CD4-positive, alpha-beta T cell treated with Interleukin-1 beta for 1 hour (primary cell): ENCODE measurements at regions not wholly inside any gene's neighbourhood (a gene's known extent, or its start where the extent isn't known, plus 50 kb on each side); places are given as distances from the start of the nearest gene placed in this dataset.
A peak's percentile ranks its signal among the peaks of the same experiment; 100 is the strongest.

Source experiments
- DNase-seq, 2 donors: peaks; one replicate each; pipeline ENCODE4 v3.0.0-alpha.2; 2020 to 2022

- peak in 1 of 2 donors; percentile 4 for DNase-seq
Observed at GRCh38 chrX:30504309-30504708, 73.3 kb downstream of the TASL start.

- no peak for DNase-seq
Observed at GRCh38 chrX:30495468-30495867, 82.1 kb downstream of the TASL start.

GRCh38 chrX:30493348-30493747, 84.2 kb downstream of the TASL start:
- DNase-seq: no peak

DNA sequence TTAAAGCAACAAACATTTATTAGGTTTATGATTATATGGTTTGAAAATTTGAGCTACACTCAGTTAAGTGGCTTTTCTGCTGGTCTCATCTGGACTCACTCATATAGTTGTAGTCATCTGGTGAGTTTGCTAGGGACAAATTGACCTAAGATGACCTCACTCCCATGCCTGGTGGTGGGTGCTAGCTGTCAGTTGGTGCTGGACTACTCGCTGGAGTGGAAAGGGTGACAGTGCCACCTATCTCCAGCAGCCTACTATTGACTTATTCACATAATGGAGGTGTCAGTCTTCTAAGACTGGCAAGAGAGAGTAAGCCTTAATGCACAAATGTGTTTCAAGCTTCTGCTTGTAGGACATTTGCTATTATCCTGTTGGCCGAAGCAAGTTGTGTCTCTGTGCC, 88.2 kb downstream of the TASL start:
- DNase-seq: no peak

DNA sequence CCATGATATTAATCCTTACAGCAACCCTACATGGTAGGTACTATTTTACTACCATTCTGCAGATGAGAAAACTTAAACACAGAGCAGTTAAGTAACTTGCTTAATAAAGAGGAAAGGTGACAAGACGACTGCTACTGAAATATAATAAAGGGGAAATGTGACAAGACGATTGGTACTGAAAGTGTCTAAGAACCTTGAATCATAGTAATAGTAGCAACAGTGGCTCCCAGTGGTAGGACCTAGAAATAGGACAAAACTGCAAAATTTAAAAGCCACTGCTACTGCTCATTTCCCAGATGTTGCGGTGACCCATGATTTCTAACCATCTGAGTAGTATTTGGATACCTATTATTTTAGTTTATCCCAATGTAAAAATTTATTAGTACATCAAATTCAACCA, 89.5 kb downstream of the TASL start:
- DNase-seq: no peak

DNA sequence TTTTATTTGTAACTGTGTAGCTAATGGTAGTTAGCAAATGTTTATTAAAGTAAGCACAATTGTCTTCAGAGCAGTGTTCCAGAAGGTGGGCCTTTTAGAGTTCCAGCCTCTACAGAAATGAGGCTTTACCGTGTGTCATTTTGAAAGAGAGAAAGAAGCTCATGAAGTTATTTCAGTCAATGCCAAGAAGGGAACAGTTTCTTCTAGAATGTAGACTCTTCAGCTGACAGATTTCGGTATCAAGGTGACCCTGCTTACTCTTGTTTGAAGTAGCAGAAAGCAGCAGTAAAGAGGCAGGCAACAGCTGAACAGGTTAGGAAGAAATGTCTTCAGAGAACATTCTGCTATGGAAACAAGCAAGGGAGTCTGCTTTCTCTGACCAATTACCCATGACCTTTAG, 93.6 kb downstream of the TASL start:
- no peak for DNase-seq

DNA sequence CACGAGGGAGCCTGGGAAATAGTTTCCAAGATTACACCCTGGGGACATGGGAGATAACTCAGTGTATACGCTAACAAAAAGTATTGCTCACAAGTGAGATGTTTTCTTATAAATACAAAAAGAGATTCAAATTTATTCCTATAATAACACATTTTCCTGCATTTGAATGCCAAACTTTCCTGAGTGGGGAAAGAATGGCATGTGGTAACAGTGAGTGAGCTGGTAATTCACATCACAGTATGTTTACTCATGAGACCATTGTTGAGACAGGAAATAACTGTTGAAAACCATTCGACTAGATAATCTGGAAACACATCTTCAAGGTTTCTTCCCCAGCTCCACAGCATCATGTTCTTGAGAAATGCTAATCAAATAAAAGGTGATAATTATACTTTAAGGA, 109.1 kb downstream of the TASL start:
- no peak for DNase-seq
